ENCODE measurements at regions not wholly inside any gene's neighbourhood (a gene's known extent, or its start where the extent isn't known, plus 50 kb on each side); places are given as distances from the start of the nearest gene placed in this dataset.

- intact Hi-C loops (cut with micrococcal nuclease; ENCODE audit: unreplicated experiment): no loop called here
Measured at GRCh38 chr7:42456756-42457276, 219.8 kb upstream of the GLI3 start.

GRCh38 chr7:42456267-42456666 lies 219.3 kb upstream of the GLI3 start:
- ATAC-seq: no peak
- POLR2A ChIA-PET: no interaction called here
- H3K9me3 ChIP-seq (ENCODE audit: control insufficient read depth, insufficient read depth, low read depth, low read length): no peaks in the 10 kb centered on the region
- intact Hi-C loops (cut with micrococcal nuclease; ENCODE audit: unreplicated experiment): no loop called here
- no peaks in the 10 kb centered on the region for H3K27me3 ChIP-seq (ENCODE audit: control insufficient read depth, insufficient read depth, low read length)
- H3K4me3 ChIP-seq (ENCODE audit: low read depth in 2 of 2, low read length in 2 of 2): no peak overlapping the region
- H3K36me3 ChIP-seq (ENCODE audit: control insufficient read depth, insufficient read depth, low read length): no peaks in the 10 kb centered on the region
- DNase-seq (ENCODE audit: low read depth, low spot score): no peak
- H3K4me1 ChIP-seq (ENCODE audit: control insufficient read depth, insufficient read depth, low read length): no peaks in the 10 kb centered on the region
- no peak overlapping the region for H3K27ac ChIP-seq (ENCODE audit: low read length)
- CTCF ChIA-PET: no interaction called here
- TF ChIP-seq, protein P1, sequence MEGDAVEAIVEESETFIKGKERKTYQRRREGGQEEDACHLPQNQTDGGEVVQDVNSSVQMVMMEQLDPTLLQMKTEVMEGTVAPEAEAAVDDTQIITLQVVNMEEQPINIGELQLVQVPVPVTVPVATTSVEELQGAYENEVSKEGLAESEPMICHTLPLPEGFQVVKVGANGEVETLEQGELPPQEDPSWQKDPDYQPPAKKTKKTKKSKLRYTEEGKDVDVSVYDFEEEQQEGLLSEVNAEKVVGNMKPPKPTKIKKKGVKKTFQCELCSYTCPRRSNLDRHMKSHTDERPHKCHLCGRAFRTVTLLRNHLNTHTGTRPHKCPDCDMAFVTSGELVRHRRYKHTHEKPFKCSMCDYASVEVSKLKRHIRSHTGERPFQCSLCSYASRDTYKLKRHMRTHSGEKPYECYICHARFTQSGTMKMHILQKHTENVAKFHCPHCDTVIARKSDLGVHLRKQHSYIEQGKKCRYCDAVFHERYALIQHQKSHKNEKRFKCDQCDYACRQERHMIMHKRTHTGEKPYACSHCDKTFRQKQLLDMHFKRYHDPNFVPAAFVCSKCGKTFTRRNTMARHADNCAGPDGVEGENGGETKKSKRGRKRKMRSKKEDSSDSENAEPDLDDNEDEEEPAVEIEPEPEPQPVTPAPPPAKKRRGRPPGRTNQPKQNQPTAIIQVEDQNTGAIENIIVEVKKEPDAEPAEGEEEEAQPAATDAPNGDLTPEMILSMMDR (IDR thresholded peaks at IDR 0.05): no peak
- TF ChIP-seq POLR2AphosphoS5 (IDR thresholded peaks at IDR 0.05; ENCODE audit: low read depth, low read length) (no peak), SIN3A (IDR thresholded peaks at IDR 0.05; ENCODE audit: borderline replicate concordance, insufficient read depth, low read depth, low read length) (no peak), TCF7L2 (IDR thresholded peaks at IDR 0.05; ENCODE audit: low read depth, low read length) (no peak)
- TF ChIP-seq, protein P2, sequence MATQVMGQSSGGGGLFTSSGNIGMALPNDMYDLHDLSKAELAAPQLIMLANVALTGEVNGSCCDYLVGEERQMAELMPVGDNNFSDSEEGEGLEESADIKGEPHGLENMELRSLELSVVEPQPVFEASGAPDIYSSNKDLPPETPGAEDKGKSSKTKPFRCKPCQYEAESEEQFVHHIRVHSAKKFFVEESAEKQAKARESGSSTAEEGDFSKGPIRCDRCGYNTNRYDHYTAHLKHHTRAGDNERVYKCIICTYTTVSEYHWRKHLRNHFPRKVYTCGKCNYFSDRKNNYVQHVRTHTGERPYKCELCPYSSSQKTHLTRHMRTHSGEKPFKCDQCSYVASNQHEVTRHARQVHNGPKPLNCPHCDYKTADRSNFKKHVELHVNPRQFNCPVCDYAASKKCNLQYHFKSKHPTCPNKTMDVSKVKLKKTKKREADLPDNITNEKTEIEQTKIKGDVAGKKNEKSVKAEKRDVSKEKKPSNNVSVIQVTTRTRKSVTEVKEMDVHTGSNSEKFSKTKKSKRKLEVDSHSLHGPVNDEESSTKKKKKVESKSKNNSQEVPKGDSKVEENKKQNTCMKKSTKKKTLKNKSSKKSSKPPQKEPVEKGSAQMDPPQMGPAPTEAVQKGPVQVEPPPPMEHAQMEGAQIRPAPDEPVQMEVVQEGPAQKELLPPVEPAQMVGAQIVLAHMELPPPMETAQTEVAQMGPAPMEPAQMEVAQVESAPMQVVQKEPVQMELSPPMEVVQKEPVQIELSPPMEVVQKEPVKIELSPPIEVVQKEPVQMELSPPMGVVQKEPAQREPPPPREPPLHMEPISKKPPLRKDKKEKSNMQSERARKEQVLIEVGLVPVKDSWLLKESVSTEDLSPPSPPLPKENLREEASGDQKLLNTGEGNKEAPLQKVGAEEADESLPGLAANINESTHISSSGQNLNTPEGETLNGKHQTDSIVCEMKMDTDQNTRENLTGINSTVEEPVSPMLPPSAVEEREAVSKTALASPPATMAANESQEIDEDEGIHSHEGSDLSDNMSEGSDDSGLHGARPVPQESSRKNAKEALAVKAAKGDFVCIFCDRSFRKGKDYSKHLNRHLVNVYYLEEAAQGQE (IDR thresholded peaks at IDR 0.05; ENCODE audit: insufficient read depth in 1 of 2, low read depth in 2 of 2, low read length in 1 of 2): no peak
- in situ Hi-C loops (cut with HindIII; ENCODE audit: low pct_unique_long_range_greater_than_20kb, low sequenced_read_pairs): no loop called here
- BruUV-seq (replicated peaks): no TSS peak

More at GRCh38 chr7:42456756-42457276, 219.8 kb upstream of the GLI3 start:
- no peak overlapping the region for H3K27ac ChIP-seq (ENCODE audit: low read length)
- BruUV-seq (replicated peaks): no TSS peak
- no peaks in the 10 kb centered on the region for H3K4me1 ChIP-seq (ENCODE audit: control insufficient read depth, insufficient read depth, low read length)
- H3K9me3 ChIP-seq (ENCODE audit: control insufficient read depth, insufficient read depth, low read depth, low read length): no peaks in the 10 kb centered on the region
- in situ Hi-C loops (cut with HindIII; ENCODE audit: low pct_unique_long_range_greater_than_20kb, low sequenced_read_pairs): no loop called here
- TF ChIP-seq POLR2AphosphoS5 (IDR thresholded peaks at IDR 0.05; ENCODE audit: low read depth, low read length): no peak
- TF ChIP-seq, protein P1 (IDR thresholded peaks at IDR 0.05): no peak
- TF ChIP-seq, protein P2 (IDR thresholded peaks at IDR 0.05; ENCODE audit: insufficient read depth in 1 of 2, low read depth in 2 of 2, low read length in 1 of 2): no peak
- TF ChIP-seq SIN3A (IDR thresholded peaks at IDR 0.05; ENCODE audit: borderline replicate concordance, insufficient read depth, low read depth, low read length): no peak
- TF ChIP-seq TCF7L2 (IDR thresholded peaks at IDR 0.05; ENCODE audit: low read depth, low read length): no peak
- CTCF ChIA-PET: no interaction called here
- no peak overlapping the region for H3K4me3 ChIP-seq (ENCODE audit: low read depth in 2 of 2, low read length in 2 of 2)
- ATAC-seq (no peak), DNase-seq (ENCODE audit: low read depth, low spot score) (no peak)
- H3K36me3 ChIP-seq (ENCODE audit: control insufficient read depth, insufficient read depth, low read length): no peaks in the 10 kb centered on the region
- H3K27me3 ChIP-seq (ENCODE audit: control insufficient read depth, insufficient read depth, low read length): no peaks in the 10 kb centered on the region
- POLR2A ChIA-PET: no interaction called here
